GM18511 (cell line): ENCODE measurements at regions not wholly inside any gene's neighbourhood (a gene's known extent, or its start where the extent isn't known, plus 50 kb on each side); places are given as distances from the start of the nearest gene placed in this dataset.
"Not testable (repeated sequence)": the region's sequence is repeated elsewhere in the genome, so short reads cannot be mapped to it uniquely, and the experiment has no call there.

Source experiments
- ATAC-seq: cut with Tn5 transposase; IDR thresholded peaks from one replicate; pipeline ENCODE4 v1.9.1; 2021; ENCODE audit warnings: mild to moderate bottlenecking, moderate library complexity; ENCODE audit not compliant: unreplicated experiment

- ATAC-seq = no peak
Measured at GRCh38 chr16:31734265-31734664, 139.3 kb upstream of the ZNF267 start.

DNA sequence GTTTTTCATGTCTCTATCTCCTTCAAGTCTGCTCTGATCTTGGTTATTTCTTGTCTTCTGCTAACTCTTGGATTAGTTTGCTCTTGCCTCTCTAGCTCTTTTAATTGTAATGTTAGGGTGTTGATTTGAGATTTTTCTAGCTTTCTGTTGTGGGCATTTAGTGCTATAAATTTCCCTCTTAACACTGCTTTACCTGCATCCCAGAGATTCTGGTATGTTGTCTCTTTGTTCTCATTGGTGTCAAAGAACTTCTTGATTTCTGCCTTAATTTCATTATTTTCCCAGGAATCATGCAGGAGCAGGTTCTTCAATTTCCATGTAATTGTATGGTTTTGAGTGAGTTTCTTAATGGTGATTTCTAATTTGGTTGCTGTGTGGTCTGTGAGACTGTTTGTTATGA lies 128.5 kb upstream of the ZNF267 start:
- not testable (repeated sequence) for ATAC-seq

DNA sequence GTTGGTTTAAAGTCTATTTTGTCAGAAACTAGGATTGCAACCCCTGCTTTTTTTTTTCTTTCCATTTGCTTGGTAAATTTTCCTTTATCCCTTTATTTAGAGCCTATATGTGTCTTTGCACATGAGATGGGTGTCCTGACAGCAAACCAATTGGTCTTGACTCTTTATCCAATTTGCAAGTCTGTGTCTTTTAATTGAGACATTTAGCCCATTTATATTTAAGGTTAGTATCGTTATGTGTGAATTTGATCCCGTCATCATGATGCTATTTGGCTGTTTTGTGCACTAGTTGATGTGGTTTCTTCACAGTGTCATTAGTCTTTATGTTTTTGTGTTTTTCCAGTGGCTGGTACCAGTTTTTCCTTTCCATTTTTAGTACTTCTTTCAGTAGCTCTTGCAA lies 127.7 kb upstream of the ZNF267 start:
- ATAC-seq = no peak

DNA sequence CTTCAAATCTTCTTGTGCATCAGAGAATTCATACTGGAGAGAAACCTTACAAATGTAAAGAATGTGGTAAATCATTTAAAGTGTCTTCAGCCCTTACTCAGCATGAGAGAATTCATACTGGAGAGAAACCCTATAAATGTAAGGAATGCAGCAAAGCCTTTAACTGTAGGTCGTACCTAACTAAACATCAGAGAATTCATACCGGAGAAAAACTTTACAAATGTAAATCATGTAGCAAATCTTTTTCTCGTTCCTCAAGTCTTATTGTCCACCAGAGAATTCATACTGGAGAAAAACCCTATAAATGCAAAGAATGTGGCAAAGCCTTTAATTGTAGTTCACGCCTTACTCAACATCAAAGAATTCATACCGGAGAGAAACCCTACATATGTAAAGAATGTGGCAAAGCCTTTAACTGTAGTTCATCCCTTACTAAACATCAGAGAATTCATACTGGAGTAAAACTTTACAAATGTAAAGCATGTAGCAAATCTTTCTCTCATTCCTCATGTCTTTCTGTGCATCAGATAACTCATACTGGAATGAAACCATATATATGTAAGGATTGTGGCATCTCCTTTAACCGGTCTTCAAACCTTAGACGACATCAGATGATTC lies 118.5 kb upstream of the ZNF267 start:
- ATAC-seq = no peak

DNA sequence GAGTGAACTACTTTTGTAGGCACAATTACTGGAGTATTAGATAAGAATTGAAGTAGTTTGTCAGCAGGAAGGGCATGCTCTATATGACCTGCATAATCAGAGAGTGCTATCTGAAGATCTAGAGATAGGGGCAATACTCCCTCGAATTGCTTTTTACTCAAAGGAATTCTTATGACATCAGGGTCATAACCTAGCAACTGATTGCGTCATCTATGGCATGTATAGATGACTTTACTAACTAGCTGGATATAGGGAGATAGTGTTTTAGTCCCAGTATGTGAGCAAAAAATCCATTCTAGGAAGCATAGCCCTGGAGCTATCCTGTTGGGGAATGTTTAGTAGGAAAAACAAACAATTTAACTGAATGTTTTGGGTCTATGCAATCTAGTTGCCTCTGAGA lies 109.5 kb upstream of the ZNF267 start:
- no peak for ATAC-seq

GRCh38 chr16:31767267-31767666 lies 106.3 kb upstream of the ZNF267 start:
- no peak for ATAC-seq

DNA sequence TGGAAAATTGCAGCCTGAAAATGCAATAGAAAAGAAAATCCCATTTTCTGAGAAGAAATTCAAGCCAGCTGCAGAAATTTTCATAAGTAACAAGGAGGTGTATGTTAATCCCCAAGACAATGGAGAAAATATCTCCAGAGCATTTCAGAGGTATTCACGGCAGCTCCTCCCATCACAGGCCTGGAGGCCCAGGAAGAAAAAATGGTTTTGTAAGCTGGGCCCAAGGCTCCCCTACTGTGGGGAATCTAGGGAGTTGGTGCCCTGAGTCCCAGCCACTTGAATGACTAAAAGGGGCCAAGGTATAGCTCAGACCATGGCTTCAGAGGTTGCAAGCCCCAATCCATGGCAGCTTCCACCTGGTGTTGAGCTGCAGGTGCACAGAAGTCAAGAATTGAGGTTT lies 93.3 kb upstream of the ZNF267 start:
- no peak for ATAC-seq

DNA sequence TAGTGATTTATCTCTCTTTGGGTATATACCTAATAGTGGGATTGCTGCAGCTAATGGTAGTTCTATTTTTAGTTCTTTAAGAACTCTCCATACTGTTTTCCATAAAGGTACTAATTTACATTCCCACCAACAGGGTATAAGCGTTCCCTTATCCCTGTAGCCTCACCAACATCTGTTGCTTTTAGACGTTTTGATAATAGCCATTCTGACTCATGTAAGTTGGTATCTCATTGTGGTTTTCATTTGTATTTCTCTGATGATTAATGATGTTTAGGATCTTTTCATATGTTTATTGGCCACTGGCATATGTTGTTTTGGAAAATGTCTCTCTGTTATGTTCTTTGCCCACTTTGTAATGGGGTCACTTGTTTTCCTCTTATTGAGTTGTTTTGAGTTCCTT lies 88.5 kb upstream of the ZNF267 start:
- no peak for ATAC-seq

- no peak for ATAC-seq
Measured at GRCh38 chr16:31807086-31807485, 66.5 kb upstream of the ZNF267 start.

- ATAC-seq = no peak
Measured at GRCh38 chr16:31810863-31811262, 62.7 kb upstream of the ZNF267 start.

- not testable (repeated sequence) for ATAC-seq
Measured at GRCh38 chr16:31816141-31816540, 57.5 kb upstream of the ZNF267 start.

GRCh38 chr16:31819386-31819785 lies 54.2 kb upstream of the ZNF267 start:
- no peak for ATAC-seq

DNA sequence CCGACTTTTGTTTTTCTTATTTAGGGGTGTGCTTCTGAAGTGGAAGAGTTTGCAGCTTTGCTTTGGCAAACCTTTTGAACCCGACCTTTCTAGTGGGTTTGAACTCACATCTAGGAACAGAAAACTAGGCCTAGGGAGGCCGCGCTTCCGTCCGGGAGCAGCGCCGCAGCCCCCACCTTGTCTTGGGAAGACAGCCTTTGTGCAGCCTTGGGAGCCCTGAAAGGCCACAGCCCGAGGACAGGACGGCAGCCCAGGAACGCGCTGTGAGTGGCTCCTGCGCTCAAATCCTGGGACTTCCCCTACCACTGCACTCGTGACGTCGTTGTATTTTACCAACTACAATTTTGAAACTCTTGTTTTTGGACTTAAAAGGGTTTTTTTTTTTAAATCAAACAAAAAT lies 53.7 kb upstream of the ZNF267 start:
- ATAC-seq = no peak
